Activated CD4-positive, alpha-beta T cell treated with anti-CD3 and anti-CD28 coated beads, Interleukin-2, Interleukin-4, amounts not matched to agents 100 ng/mL and 50 ng/mL, durations not matched to agents 16 hours and 8 hours (primary cell): ENCODE measurements at regions not wholly inside any gene's neighbourhood (a gene's known extent, or its start where the extent isn't known, plus 50 kb on each side); places are given as distances from the start of the nearest gene placed in this dataset.

Experiments
- DNase-seq: peaks from one replicate; pipeline ENCODE4 v3.0.0-alpha.2; 2020; ENCODE audit warnings: low spot score

DNA sequence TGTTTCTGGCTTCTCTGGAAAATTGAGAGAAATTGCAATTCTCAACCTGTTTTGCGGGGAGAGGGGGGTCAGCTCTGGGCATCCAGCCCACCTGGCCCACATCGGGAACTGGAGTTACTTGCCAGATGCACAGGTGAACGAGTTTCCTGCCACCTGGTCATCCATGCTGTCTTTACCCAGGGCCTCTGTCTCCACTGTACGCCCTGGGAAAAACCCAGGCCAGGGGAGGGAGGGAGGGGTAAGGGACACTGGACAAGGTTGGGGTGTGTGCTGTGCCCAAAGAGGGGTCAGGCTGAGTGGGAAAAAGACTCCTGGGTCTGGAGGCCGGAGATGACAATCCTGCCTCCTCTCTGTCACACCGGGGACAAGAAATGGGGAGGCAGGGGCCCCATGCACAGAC is 307.6 kb downstream of the ZNF536 start:
- DNase-seq = no peak

GRCh38 chr19:30679153-30679702 is 307.0 kb downstream of the ZNF536 start:
- DNase-seq = no peak

- no peak for DNase-seq
Observed at GRCh38 chr19:30678168-30678567, 306.0 kb downstream of the ZNF536 start.

- no peak for DNase-seq
Observed at GRCh38 chr19:30677702-30678101, 305.5 kb downstream of the ZNF536 start.

DNA sequence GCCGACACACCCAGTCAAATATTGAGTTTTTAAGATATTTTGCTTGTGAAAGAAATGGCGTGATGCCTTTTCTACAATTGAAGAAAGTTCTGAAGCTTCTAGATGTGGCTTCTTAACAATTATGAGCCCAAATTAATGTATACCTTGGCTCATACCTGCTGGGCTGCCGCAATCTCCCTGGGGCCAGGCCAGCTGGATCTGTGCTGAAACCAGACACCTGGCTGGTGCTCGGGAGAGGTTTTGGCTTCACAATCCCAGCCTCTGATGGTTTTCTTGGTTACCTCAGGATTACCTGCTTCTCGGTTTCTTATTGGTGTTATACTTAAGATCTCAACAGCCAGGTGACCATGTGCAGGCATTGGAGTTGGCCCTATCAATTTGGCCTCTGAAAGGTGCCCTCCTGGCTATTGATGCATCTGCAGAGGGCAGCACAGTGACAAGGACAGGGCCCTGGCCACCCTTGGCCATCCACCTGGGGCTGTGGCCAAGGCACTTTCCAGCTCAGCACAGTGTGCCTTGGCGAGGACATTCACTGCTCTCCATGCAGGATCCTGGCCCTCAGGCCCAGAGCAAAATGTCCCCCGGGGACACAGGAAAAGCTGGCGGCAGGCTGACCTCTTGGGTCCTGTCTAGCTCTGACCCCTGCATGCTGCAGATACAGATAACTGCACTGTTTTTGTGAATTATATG is 305.0 kb downstream of the ZNF536 start:
- DNase-seq = no peak

DNA sequence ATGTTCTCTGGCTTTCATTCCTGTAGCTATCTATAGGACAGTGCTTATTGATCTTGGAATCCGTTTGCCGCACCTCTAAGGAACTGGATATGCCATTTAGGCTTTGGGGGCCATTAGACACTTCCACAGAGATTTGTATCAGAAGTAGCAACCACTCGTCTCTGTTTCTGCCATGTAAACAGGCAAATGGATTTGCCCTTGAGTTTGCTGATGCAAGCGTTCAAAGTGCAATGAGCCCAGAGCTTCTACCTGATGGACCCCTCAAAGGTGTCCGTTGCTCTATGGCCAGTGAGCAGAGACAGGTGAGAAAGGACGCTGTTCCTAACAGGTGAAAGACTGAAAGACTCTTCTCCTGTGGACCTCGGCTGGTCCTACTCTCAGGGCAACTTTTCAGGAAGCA is 302.9 kb downstream of the ZNF536 start:
- DNase-seq = no peak

GRCh38 chr19:30674656-30675055 is 302.5 kb downstream of the ZNF536 start:
- DNase-seq = no peak

- DNase-seq = no peak
Observed at GRCh38 chr19:30673336-30673735, 301.2 kb downstream of the ZNF536 start.

DNA sequence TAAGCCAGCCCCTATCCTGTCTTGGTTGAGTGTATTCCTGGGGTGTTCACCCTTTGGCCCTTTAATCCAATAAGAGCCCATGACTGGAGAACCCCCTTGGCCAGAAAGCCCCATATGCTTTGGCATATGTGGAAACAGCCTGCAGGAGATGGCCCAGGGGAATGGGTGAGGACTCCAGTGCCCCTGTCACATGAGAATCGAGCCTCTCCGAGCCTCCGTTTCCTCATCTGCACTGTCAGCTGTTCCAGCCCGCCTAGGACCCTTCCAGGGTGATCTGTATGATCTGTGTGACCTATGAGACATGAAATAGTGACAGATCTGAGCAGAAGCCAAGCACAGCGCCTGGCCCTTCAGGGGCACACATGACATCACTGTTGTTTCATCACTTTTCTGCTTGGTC is 300.7 kb downstream of the ZNF536 start:
- no peak for DNase-seq

DNA sequence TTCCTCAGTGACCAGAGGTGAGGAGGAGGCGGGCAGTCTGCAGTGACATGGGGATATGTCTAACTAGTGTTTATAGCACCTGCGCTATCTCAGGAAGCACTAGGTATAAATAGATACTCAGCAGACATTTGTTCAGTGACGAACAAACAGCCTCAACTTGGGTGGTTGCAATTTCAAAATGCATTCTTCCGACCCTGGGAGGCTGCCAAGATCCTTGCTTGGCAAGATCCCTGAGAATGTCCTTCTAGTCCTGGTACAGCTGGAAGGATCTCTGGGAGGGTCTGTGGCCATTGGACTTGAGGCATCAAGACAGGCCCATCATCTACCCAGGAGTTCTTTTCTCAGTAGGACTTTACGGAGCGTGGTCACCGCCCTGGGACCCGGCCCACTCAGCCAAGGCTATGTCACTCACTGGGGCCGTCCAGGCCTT is 299.5 kb downstream of the ZNF536 start:
- DNase-seq = no peak

- DNase-seq = no peak
Observed at GRCh38 chr19:30671367-30671619, 299.1 kb downstream of the ZNF536 start.

- no peak for DNase-seq
Observed at GRCh38 chr19:30670562-30671366, 298.6 kb downstream of the ZNF536 start.

GRCh38 chr19:30670011-30670329 is 297.8 kb downstream of the ZNF536 start:
- no peak for DNase-seq

GRCh38 chr19:30669329-30670010 is 297.3 kb downstream of the ZNF536 start:
- DNase-seq = peak; percentile 44

- DNase-seq = no peak
Observed at GRCh38 chr19:30668521-30669155, 296.5 kb downstream of the ZNF536 start.

DNA sequence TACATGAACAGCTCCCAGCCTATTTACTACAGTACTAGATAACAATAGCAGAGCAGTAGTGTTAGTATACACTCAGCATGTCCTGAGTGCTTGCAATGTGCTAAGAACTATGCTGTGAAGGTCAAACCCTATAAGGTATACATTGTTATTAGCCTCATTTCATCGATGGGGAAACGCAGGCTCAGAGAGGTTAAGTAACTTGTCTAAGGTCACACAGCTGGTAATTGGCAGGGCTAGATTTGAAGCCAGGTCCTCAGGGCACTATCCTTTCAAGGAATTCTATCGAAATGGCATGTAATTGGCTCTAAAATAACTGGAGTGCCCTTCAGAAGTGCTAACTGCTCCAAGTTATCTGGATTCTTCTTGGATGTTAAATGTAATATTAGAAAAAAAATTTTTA is 295.6 kb downstream of the ZNF536 start:
- no peak for DNase-seq

DNA sequence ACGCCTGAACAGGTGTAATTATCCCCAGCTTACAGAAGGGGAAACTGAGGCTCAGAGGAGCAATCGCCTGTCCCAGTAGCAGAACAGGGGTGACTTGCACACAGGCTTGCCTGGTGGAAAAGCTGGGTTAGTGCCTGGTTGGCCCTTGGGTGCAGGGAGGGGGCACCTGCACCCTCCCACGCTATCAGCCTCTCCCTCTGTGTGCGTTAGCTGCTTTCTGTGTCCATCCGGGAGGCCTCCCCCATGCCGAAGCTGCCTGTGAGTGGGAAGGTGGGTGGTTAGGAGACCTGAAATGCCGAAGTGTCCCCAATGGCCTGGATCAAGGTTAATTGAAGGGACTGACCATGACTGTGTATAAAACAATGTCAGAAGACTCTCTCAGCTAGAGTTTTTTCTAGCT is 295.0 kb downstream of the ZNF536 start:
- no peak for DNase-seq

GRCh38 chr19:30666301-30666803 is 294.2 kb downstream of the ZNF536 start:
- peak; percentile 23 for DNase-seq

DNA sequence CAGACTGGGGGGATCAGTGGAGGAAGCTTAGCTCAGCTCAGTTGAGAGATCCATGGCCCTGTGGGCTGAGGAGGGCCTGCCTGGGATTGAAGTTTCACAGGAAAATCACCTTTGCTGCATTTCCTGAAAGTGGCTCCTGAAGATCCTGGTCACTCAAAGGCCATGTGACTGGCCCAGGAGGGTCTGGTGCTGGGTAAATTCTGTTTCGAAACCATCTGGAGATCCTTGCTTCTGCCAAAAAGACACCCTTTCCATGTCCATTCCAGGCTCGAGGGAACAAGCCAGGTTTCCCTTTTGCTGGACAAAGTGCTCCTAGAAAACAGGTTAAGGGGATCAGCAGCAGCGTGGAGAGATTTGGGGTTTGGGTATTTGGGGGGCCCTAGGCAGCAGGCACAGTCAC is 293.3 kb downstream of the ZNF536 start:
- DNase-seq = no peak

GRCh38 chr19:30663611-30664174 is 291.5 kb downstream of the ZNF536 start:
- DNase-seq = no peak

- no peak for DNase-seq
Observed at GRCh38 chr19:30662211-30662861, 290.2 kb downstream of the ZNF536 start.

DNA sequence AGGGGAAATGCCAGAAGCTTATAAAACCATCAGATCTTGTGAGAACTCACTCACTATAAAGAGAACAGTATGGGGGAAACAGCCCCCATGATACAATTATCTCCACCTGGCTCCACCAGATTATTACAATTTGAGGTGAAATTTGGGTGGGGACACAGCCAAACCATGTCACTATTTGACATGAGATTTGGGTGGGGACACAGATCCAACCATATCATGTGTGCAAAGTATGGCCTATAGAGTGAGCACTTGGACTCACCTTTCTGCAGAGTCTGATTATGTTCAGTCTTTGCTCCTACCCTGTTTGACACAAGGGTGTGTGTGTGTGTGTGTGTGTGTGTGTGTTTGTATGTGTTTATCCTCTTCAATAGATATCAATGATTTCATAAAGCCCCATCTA is 287.5 kb downstream of the ZNF536 start:
- DNase-seq = no peak
